MCF 10A (cell line): ENCODE measurements at regions not wholly inside any gene's neighbourhood (a gene's known extent, or its start where the extent isn't known, plus 50 kb on each side); places are given as distances from the start of the nearest gene placed in this dataset.

Experiments
- BruUV-seq: library from RNA; stranded (reverse); fragments of 400-500 nt; replicated peaks from 2 replicates; lab custom pipeline; 2021; lab: Mats Ljungman, UMichigan
- CTCF ChIA-PET: fragments of 300-600 bp; sonication (Branson Sonifier 250); formaldehyde crosslinking; extraction: SDS; loops from one replicate; lab custom pipeline; 2021; ENCODE audit warnings: antibody characterized with exemption, inconsistent platforms; lab: Yijun Ruan, JAX
- POLR2A ChIA-PET: fragments of 300-600, 350-650 bp; sonication (Branson Sonifier 250); formaldehyde crosslinking; extraction: SDS; loops from one replicate; lab custom pipeline; 2020; ENCODE audit warnings: antibody characterized with exemption, inconsistent platforms; lab: Yijun Ruan, JAX
- DNase-seq: peaks from one replicate; pipeline ENCODE4 v3.0.0-alpha.2; 2018; ENCODE audit not compliant: unreplicated experiment
- H3K27ac Mint-ChIP-seq: one replicate; pipeline ENCODE4 v1.8.0; 2022; ENCODE audit warnings: mild to moderate bottlenecking, low read depth, mixed read lengths; ENCODE audit not compliant: unreplicated experiment
- H3K27me3 Mint-ChIP-seq: one replicate; pipeline ENCODE4 v1.8.0; 2022; ENCODE audit warnings: mixed read lengths; ENCODE audit not compliant: insufficient read depth, unreplicated experiment
- H3K36me3 Mint-ChIP-seq: one replicate; pipeline ENCODE4 v1.8.0; 2022; ENCODE audit warnings: mild to moderate bottlenecking, moderate library complexity, mixed read lengths; ENCODE audit not compliant: insufficient read depth, unreplicated experiment
- H3K4me1 Mint-ChIP-seq: one replicate; pipeline ENCODE4 v1.8.0; 2022; ENCODE audit warnings: mixed read lengths; ENCODE audit not compliant: insufficient read depth, unreplicated experiment
- H3K4me3 Mint-ChIP-seq: one replicate; pipeline ENCODE4 v1.8.0; 2022; ENCODE audit warnings: mild to moderate bottlenecking, moderate library complexity, mixed read lengths; ENCODE audit not compliant: unreplicated experiment
- H3K9me3 Mint-ChIP-seq: one replicate; pipeline ENCODE4 v1.8.0; 2022; ENCODE audit warnings: mixed read lengths; ENCODE audit not compliant: unreplicated experiment
- intact Hi-C: fragments of 100-400 bp; cut with micrococcal nuclease; formaldehyde crosslinking; loops from 2 replicates; pipeline ENCODE4 v1.14.1; 2022
- TF ChIP-seq, protein P1 (sequence below): fragments of 200-600 bp; IDR thresholded peaks from one replicate; pipeline ENCODE4 v1.8.0; 2022; ENCODE audit warnings: antibody characterized with exemption, mild to moderate bottlenecking; ENCODE audit not compliant: unreplicated experiment

DNA sequence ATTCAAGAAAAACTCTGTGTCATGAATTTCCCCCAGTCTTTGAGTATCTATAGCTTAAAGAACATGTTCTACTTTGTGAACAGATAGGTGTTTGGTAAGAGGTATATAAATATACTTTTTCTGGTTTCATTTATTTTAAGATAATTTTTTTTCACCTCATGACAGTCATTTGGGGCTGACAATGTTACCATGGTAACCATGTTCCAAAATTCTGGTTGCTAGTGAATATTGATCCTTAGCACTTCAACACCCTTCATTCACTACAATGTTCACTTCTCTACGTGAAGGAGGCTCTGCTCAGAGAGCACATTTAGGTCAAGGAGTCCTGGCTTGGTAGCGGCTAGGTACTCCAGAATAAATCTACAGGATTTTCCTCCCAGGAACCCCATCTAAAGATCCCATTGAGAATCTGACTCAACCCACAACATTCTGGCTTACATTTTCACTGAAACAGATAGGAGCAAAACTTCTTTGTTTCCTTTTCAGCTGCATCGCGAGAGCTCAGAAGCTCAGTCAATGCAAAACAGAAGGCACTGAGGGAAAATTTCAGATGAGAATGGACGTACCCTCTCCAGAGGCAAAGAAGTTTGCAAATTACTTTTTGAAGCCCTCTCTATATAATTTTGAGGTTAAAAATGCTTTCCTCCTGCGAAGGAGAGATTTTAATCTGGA is 93.6 kb downstream of the ARF6 start:
- no peak for DNase-seq
- intact Hi-C loops, result no loop called here
- TF ChIP-seq, protein P1, sequence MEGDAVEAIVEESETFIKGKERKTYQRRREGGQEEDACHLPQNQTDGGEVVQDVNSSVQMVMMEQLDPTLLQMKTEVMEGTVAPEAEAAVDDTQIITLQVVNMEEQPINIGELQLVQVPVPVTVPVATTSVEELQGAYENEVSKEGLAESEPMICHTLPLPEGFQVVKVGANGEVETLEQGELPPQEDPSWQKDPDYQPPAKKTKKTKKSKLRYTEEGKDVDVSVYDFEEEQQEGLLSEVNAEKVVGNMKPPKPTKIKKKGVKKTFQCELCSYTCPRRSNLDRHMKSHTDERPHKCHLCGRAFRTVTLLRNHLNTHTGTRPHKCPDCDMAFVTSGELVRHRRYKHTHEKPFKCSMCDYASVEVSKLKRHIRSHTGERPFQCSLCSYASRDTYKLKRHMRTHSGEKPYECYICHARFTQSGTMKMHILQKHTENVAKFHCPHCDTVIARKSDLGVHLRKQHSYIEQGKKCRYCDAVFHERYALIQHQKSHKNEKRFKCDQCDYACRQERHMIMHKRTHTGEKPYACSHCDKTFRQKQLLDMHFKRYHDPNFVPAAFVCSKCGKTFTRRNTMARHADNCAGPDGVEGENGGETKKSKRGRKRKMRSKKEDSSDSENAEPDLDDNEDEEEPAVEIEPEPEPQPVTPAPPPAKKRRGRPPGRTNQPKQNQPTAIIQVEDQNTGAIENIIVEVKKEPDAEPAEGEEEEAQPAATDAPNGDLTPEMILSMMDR, result no peak
- ChIA-PET CTCF (interaction anchor here (0.8 kb wide), 1 partner anchor 14 kb away, joined by 4 read pairs; no protein-coding TSS in a partner anchor), POLR2A (interaction anchor here (1.0 to 1.8 kb wide), 2 partner anchors 11 to 13 kb away, joined by 3 to 4 read pairs; no protein-coding TSS in a partner anchor)
- Mint-ChIP-seq H3K27ac (no peak overlapping the region), H3K36me3 (no peaks in the 10 kb centered on the region), H3K27me3 (no peaks in the 10 kb centered on the region), H3K4me1 (no peaks in the 10 kb centered on the region), H3K4me3 (no peak overlapping the region), H3K9me3 (no peaks in the 10 kb centered on the region)
- no TSS peak for BruUV-seq

GRCh38 chr14:49988080-49988990 is 95.5 kb downstream of the ARF6 start:
- no peaks in the 10 kb centered on the region for H3K27me3 Mint-ChIP-seq
- TF ChIP-seq, protein P1, result no peak
- BruUV-seq, result no TSS peak
- no peak overlapping the region for H3K4me3 Mint-ChIP-seq
- no peaks in the 10 kb centered on the region for H3K4me1 Mint-ChIP-seq
- POLR2A ChIA-PET, result no interaction called here
- no peaks in the 10 kb centered on the region for H3K9me3 Mint-ChIP-seq
- CTCF ChIA-PET, result no interaction called here
- DNase-seq, result no peak
- H3K36me3 Mint-ChIP-seq, result no peaks in the 10 kb centered on the region
- intact Hi-C loops, result no loop called here
- no peak overlapping the region for H3K27ac Mint-ChIP-seq

GRCh38 chr14:49989966-49990365 is 97.1 kb downstream of the ARF6 start:
- Mint-ChIP-seq H3K27me3 (no peaks in the 10 kb centered on the region), H3K4me3 (no peak overlapping the region), H3K9me3 (no peaks in the 10 kb centered on the region), H3K36me3 (no peaks in the 10 kb centered on the region), H3K27ac (no peak overlapping the region), H3K4me1 (no peaks in the 10 kb centered on the region)
- intact Hi-C loops, result no loop called here
- TF ChIP-seq, protein P1, result no peak
- BruUV-seq, result no TSS peak
- DNase-seq, result no peak
- CTCF ChIA-PET, result interaction anchor here (0.9 to 1.2 kb wide), 2 partner anchors 83 to 116 kb away, joined by 3 read pairs; no protein-coding TSS in a partner anchor
- POLR2A ChIA-PET, result interaction anchor here (0.7 to 1.1 kb wide), 4 partner anchors 9 to 19 kb away, joined by 3 to 7 read pairs (median 5); no protein-coding TSS in a partner anchor

GRCh38 chr14:49991491-49991890 is 98.6 kb downstream of the ARF6 start:
- CTCF ChIA-PET, result interaction anchor here (0.5 to 1.3 kb wide), 5 partner anchors 17 to 129 kb away, joined by 3 to 4 read pairs (median 4); partner anchors contain the start of gene ARF6
- DNase-seq, result no peak
- intact Hi-C loops, result no loop called here
- POLR2A ChIA-PET, result interaction anchor here (0.7 to 1.6 kb wide), 8 partner anchors 9 to 129 kb away, joined by 3 to 6 read pairs (median 4); no protein-coding TSS in a partner anchor
- Mint-ChIP-seq H3K9me3 (no peaks in the 10 kb centered on the region), H3K36me3 (peaks cover 4% of the 10 kb centered on the region), H3K4me1 (no peaks in the 10 kb centered on the region), H3K4me3 (no peak overlapping the region), H3K27me3 (no peaks in the 10 kb centered on the region), H3K27ac (no peak overlapping the region)
- BruUV-seq, result no TSS peak
- TF ChIP-seq, protein P1, result no peak
